OCI-LY3 (cell line): ENCODE measurements at regions not wholly inside any gene's neighbourhood (a gene's known extent, or its start where the extent isn't known, plus 50 kb on each side); places are given as distances from the start of the nearest gene placed in this dataset.

ENCODE experiments used
- EZH2phosphoT487 ChIP-seq: fragments of 200-600 bp; shearing (Covaris generic); IDR thresholded peaks from 2 replicates; pipeline ENCODE4 v1.6.1; 2018; ENCODE audit warnings: antibody characterized with exemption, mixed run types, low read depth
- TF ChIP-seq, protein P1 (sequence below): fragments of 200-600, 300-600 bp; sonication (generic); IDR thresholded peaks from 2 replicates; pipeline ENCODE4 v1.5.1; 2014; ENCODE audit warnings: antibody characterized with exemption, low read length, low read depth

DNA sequence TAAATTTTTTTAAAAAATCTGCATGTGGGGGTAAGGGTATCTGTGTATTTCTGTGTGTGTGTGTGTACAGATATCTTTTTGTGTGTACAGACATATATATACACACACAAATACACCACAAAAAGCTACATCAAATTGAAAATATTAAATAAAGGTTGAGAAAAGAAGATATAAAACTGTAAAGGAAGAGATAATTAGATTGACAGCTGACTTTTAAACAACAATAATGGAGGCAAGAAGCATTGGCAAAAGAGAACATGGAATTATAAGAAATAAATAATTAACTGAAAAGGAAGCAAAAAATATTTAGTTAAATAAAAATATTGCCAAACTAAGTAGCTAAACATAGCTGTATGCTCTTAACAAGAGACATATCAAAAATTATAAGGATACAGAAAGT lies 291.4 kb downstream of the FSCB start:
- TF ChIP-seq, protein P1, sequence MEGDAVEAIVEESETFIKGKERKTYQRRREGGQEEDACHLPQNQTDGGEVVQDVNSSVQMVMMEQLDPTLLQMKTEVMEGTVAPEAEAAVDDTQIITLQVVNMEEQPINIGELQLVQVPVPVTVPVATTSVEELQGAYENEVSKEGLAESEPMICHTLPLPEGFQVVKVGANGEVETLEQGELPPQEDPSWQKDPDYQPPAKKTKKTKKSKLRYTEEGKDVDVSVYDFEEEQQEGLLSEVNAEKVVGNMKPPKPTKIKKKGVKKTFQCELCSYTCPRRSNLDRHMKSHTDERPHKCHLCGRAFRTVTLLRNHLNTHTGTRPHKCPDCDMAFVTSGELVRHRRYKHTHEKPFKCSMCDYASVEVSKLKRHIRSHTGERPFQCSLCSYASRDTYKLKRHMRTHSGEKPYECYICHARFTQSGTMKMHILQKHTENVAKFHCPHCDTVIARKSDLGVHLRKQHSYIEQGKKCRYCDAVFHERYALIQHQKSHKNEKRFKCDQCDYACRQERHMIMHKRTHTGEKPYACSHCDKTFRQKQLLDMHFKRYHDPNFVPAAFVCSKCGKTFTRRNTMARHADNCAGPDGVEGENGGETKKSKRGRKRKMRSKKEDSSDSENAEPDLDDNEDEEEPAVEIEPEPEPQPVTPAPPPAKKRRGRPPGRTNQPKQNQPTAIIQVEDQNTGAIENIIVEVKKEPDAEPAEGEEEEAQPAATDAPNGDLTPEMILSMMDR = no peak
- TF ChIP-seq EZH2phosphoT487 = no peak
